Stimulated activated CD4-positive, alpha-beta T cell treated with anti-CD3 and anti-CD28 coated beads, TNF-alpha, amount 100 ng/mL, for 1 hour (primary cell): ENCODE measurements at regions not wholly inside any gene's neighbourhood (a gene's known extent, or its start where the extent isn't known, plus 50 kb on each side); places are given as distances from the start of the nearest gene placed in this dataset.

ENCODE experiments used
- DNase-seq, 3 donors: peaks; one replicate each; pipeline ENCODE4 v3.0.0-alpha.2; 2020; ENCODE audit warnings: low read depth in 3 of 3, low spot score in 1 of 3

GRCh38 chrX:124518885-124519284 lies 172.5 kb downstream of the SH2D1A start:
- no peak for DNase-seq

- no peak for DNase-seq
Observed at GRCh38 chrX:124524852-124525251, 178.5 kb downstream of the SH2D1A start.

- DNase-seq: no peak
Observed at GRCh38 chrX:124529786-124530185, 183.4 kb downstream of the SH2D1A start.

- DNase-seq: no peak
Observed at GRCh38 chrX:124530803-124531202, 184.4 kb downstream of the SH2D1A start.

GRCh38 chrX:124534536-124534935 lies 188.2 kb downstream of the SH2D1A start:
- no peak for DNase-seq

- no peak for DNase-seq
Observed at GRCh38 chrX:124540474-124540873, 194.1 kb downstream of the SH2D1A start.

GRCh38 chrX:124548571-124548970 lies 202.2 kb downstream of the SH2D1A start:
- no peak for DNase-seq

- no peak for DNase-seq
Observed at GRCh38 chrX:124555036-124555595, 208.8 kb downstream of the SH2D1A start.

- no peak for DNase-seq
Observed at GRCh38 chrX:124557976-124558375, 211.6 kb downstream of the SH2D1A start.

- no peak for DNase-seq
Observed at GRCh38 chrX:124573468-124573867, 227.1 kb downstream of the SH2D1A start.

GRCh38 chrX:124592744-124593143 lies 246.4 kb downstream of the SH2D1A start:
- DNase-seq: no peak

- DNase-seq: no peak
Observed at GRCh38 chrX:124594017-124594651, 247.8 kb downstream of the SH2D1A start.

GRCh38 chrX:124605511-124605910 lies 259.1 kb downstream of the SH2D1A start:
- DNase-seq: no peak

GRCh38 chrX:124606724-124607123 lies 260.4 kb downstream of the SH2D1A start:
- no peak for DNase-seq

GRCh38 chrX:124619710-124620109 lies 273.3 kb downstream of the SH2D1A start:
- no peak for DNase-seq

- no peak for DNase-seq
Observed at GRCh38 chrX:124634363-124634762, 288.0 kb downstream of the SH2D1A start.

GRCh38 chrX:124641737-124642491 lies 295.6 kb downstream of the SH2D1A start:
- DNase-seq: no peak

GRCh38 chrX:124646403-124646802 lies 300.0 kb downstream of the SH2D1A start:
- DNase-seq: no peak

- DNase-seq: no peak
Observed at GRCh38 chrX:124651031-124651430, 304.7 kb downstream of the SH2D1A start.

- no peak for DNase-seq
Observed at GRCh38 chrX:124665621-124666400, 319.4 kb downstream of the SH2D1A start.

GRCh38 chrX:124679199-124679598 lies 332.8 kb downstream of the SH2D1A start:
- DNase-seq: no peak

- no peak for DNase-seq
Observed at GRCh38 chrX:124680287-124680686, 333.9 kb downstream of the SH2D1A start.
